AG04450 (cell line): ENCODE measurements at regions not wholly inside any gene's neighbourhood (a gene's known extent, or its start where the extent isn't known, plus 50 kb on each side); places are given as distances from the start of the nearest gene placed in this dataset.

ENCODE experiments used
- CTCF ChIA-PET: fragments of 300-600, 350-600 bp; formaldehyde crosslinking; extraction: SDS; loops from one replicate; lab custom pipeline; 2022; ENCODE audit warnings: antibody characterized with exemption, inconsistent platforms; lab: Charles Lee
- POLR2A ChIA-PET: fragments of 350-600 bp; formaldehyde crosslinking; extraction: SDS; loops from one replicate; lab custom pipeline; 2021; ENCODE audit warnings: antibody characterized with exemption, inconsistent platforms; lab: Yijun Ruan, JAX
- DNase-seq: peaks from one replicate; pipeline ENCODE4 v3.0.0-alpha.2; 2011; ENCODE audit warnings: low read depth, low spot score
- H3K27ac ChIP-seq: one replicate; pipeline ENCODE4 v1.5.1; 2012; ENCODE audit warnings: low read depth, low read length, control low read depth
- H3K27me3 ChIP-seq: one replicate; pipeline ENCODE4 v1.6.0; 2012; ENCODE audit warnings: low read length; ENCODE audit not compliant: control insufficient read depth, insufficient read depth
- H3K4me3 ChIP-seq: 2 replicates; pipeline ENCODE4 v1.5.1; 2011; ENCODE audit warnings: mild to moderate bottlenecking, low read depth, low read length, control low read depth
- H3K9me3 ChIP-seq: 2 replicates; pipeline ENCODE4 v1.5.1; 2012; ENCODE audit warnings: low read length; ENCODE audit not compliant: control insufficient read depth, insufficient read depth
- CTCF ChIP-seq: IDR thresholded peaks from 2 replicates; pipeline ENCODE4 v1.5.1; 2011; ENCODE audit warnings: low read depth, low read length, control low read depth, inconsistent platforms

DNA sequence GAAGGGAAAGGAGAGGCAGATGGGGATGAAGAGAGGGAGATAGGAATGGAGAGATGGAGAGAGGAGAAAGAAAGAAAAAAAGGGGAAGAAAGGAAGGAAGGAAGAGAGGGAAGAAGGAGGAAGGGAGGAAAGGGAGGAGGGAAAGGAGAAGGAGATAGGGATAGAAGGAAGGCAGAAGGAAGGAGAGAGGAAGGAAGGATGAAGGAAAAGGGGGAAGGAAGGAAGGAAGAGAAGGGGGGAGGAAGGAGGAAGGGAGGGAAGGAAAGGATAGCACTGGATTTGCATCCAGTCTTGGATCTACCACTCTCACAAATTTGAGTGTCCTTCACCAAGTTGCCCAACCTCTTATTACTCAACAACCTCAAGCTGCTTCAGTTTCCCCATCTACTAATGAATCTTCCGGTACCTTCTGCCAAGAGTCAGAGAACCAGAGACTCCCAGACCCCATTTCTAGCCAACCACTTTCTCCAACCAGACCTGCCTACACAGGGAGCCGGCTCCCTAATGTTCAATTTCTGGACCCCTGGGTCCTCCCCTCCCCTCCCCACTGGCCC, 79.7 kb upstream of the FOXP4 start:
- no peaks in the 10 kb centered on the region for H3K27me3 ChIP-seq

GRCh38 chr6:41467061-41467460, 79.1 kb upstream of the FOXP4 start:
- Histone ChIP-seq H3K9me3 (no peaks in the 10 kb centered on the region; the same call in 1 of the 2 replicates), H3K27ac (no peak overlapping the region), H3K4me3 (no peak overlapping the region), H3K27me3 (no peaks in the 10 kb centered on the region)
- no peak for TF ChIP-seq CTCF
- ChIA-PET CTCF (interaction anchor here (0.6 to 1.3 kb wide), 3 partner anchors 43 to 217 kb away, joined by 7 to 11 read pairs (median 9); no protein-coding TSS in a partner anchor), POLR2A (no interaction called here)
- no peak for DNase-seq

More for the DNA sequence above, 79.7 kb upstream of the FOXP4 start:
- POLR2A ChIA-PET: no interaction called here
- no peak overlapping the region for H3K4me3 ChIP-seq
- H3K9me3 ChIP-seq: no peaks in the 10 kb centered on the region; the same call in 1 of the 2 replicates
- H3K27ac ChIP-seq: no peak overlapping the region
- CTCF ChIA-PET: interaction anchor here (0.6 to 1.3 kb wide), 4 partner anchors 42 to 218 kb away, joined by 4 to 11 read pairs (median 8); no protein-coding TSS in a partner anchor
- TF ChIP-seq CTCF: no peak
- DNase-seq: no peak

GRCh38 chr6:41467627-41468404, 78.4 kb upstream of the FOXP4 start:
- DNase-seq: no peak
- Histone ChIP-seq H3K4me3 (no peak overlapping the region), H3K27ac (no peak overlapping the region), H3K27me3 (no peaks in the 10 kb centered on the region), H3K9me3 (no peaks in the 10 kb centered on the region; the same call in 1 of the 2 replicates)
- POLR2A ChIA-PET: no interaction called here
- CTCF ChIA-PET: no interaction called here
- no peak for TF ChIP-seq CTCF

- Histone ChIP-seq H3K9me3 (no peaks in the 10 kb centered on the region; the same call in 1 of the 2 replicates), H3K4me3 (peak overlapping the region; percentile 29; the same call in 1 of the 2 replicates), H3K27me3 (no peaks in the 10 kb centered on the region), H3K27ac (no peak overlapping the region)
- POLR2A ChIA-PET: interaction anchor here (0.7 to 1.2 kb wide), 3 partner anchors 7 to 243 kb away, joined by 3 read pairs; no protein-coding TSS in a partner anchor
- CTCF ChIA-PET: interaction anchor here (0.5 to 1.0 kb wide), 5 partner anchors 27 to 181 kb away, joined by 3 to 4 read pairs (median 3); no protein-coding TSS in a partner anchor
- no peak for DNase-seq
- no peak for TF ChIP-seq CTCF
Measured at GRCh38 chr6:41469156-41470028, 76.8 kb upstream of the FOXP4 start.
